ENCODE measurements at regions not wholly inside any gene's neighbourhood (a gene's known extent, or its start where the extent isn't known, plus 50 kb on each side); places are given as distances from the start of the nearest gene placed in this dataset.
A peak's percentile ranks its signal among the peaks of the same experiment; 100 is the strongest.

GRCh38 chr3:111325160-111325718, 216.8 kb upstream of the CD96 start:
- no peaks in the 10 kb centered on the region for H3K36me3 ChIP-seq (ENCODE audit: control insufficient read depth, insufficient read depth, low read length)
- DNase-seq (no peak), ATAC-seq (no peak)
- no peaks in the 10 kb centered on the region for H3K27me3 ChIP-seq (ENCODE audit: control insufficient read depth, insufficient read depth, low read length)
- H3K27ac ChIP-seq (ENCODE audit: low read length), result no peak overlapping the region
- Mint-ChIP-seq H3K36me3 (no peaks in the 10 kb centered on the region), H3K4me3 (peak overlapping the region; percentile 51), H3K4me1 (peaks cover 29 to 31% of the 10 kb centered on the region in 2 donors), H3K27ac (peak overlapping the region; percentile 12 to 71), H3K9me3 (no peaks in the 10 kb centered on the region), H3K27me3 (ENCODE audit: low read depth in 2 of 2) (no peaks in the 10 kb centered on the region)
- no peak overlapping the region for H3K4me3 ChIP-seq (ENCODE audit: low read length)
- peaks cover 6% of the 10 kb centered on the region for H3K4me1 ChIP-seq (ENCODE audit: control insufficient read depth, insufficient read depth, low read length)
- intact Hi-C loops (cut with micrococcal nuclease), result no loop called here
- WGBS (ENCODE audit: insufficient coverage), result 100% methylated on average over 3 of the region's 4 CpGs
- TF ChIP-seq, protein P1, sequence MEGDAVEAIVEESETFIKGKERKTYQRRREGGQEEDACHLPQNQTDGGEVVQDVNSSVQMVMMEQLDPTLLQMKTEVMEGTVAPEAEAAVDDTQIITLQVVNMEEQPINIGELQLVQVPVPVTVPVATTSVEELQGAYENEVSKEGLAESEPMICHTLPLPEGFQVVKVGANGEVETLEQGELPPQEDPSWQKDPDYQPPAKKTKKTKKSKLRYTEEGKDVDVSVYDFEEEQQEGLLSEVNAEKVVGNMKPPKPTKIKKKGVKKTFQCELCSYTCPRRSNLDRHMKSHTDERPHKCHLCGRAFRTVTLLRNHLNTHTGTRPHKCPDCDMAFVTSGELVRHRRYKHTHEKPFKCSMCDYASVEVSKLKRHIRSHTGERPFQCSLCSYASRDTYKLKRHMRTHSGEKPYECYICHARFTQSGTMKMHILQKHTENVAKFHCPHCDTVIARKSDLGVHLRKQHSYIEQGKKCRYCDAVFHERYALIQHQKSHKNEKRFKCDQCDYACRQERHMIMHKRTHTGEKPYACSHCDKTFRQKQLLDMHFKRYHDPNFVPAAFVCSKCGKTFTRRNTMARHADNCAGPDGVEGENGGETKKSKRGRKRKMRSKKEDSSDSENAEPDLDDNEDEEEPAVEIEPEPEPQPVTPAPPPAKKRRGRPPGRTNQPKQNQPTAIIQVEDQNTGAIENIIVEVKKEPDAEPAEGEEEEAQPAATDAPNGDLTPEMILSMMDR (IDR thresholded peaks at IDR 0.05), result no peak
- no peaks in the 10 kb centered on the region for H3K9me3 ChIP-seq (ENCODE audit: control insufficient read depth, insufficient read depth, low read length)

GRCh38 chr3:111326144-111326995, 215.6 kb upstream of the CD96 start:
- H3K9me3 ChIP-seq (ENCODE audit: control insufficient read depth, insufficient read depth, low read length), result no peaks in the 10 kb centered on the region
- Mint-ChIP-seq H3K9me3 (no peaks in the 10 kb centered on the region), H3K27me3 (ENCODE audit: low read depth in 2 of 2) (no peaks in the 10 kb centered on the region), H3K36me3 (no peaks in the 10 kb centered on the region), H3K4me1 (peaks cover 29 to 31% of the 10 kb centered on the region in 2 donors), H3K27ac (peak overlapping the region in 1 of 2 donors; percentile 71), H3K4me3 (no peak overlapping the region)
- no peaks in the 10 kb centered on the region for H3K36me3 ChIP-seq (ENCODE audit: control insufficient read depth, insufficient read depth, low read length)
- H3K27me3 ChIP-seq (ENCODE audit: control insufficient read depth, insufficient read depth, low read length), result no peaks in the 10 kb centered on the region
- no peak for DNase-seq
- 51% methylated on average over 3 of the region's 4 CpGs for WGBS (ENCODE audit: insufficient coverage)
- TF ChIP-seq, protein P1 (IDR thresholded peaks at IDR 0.05), result no peak
- no peak for ATAC-seq
- no peak overlapping the region for H3K27ac ChIP-seq (ENCODE audit: low read length)
- H3K4me1 ChIP-seq (ENCODE audit: control insufficient read depth, insufficient read depth, low read length), result peaks cover 6% of the 10 kb centered on the region
- intact Hi-C loops (cut with micrococcal nuclease), result no loop called here
- no peak overlapping the region for H3K4me3 ChIP-seq (ENCODE audit: low read length)

- TF ChIP-seq, protein P1 (IDR thresholded peaks at IDR 0.05), result no peak
- intact Hi-C loops (cut with micrococcal nuclease), result no loop called here
- ATAC-seq (no peak), DNase-seq (no peak)
- Mint-ChIP-seq H3K27ac (no peak overlapping the region), H3K9me3 (no peaks in the 10 kb centered on the region), H3K4me1 (peaks cover 1 to 2% of the 10 kb centered on the region in 2 donors), H3K36me3 (no peaks in the 10 kb centered on the region), H3K27me3 (ENCODE audit: low read depth in 2 of 2) (no peaks in the 10 kb centered on the region), H3K4me3 (no peak overlapping the region)
- no peak overlapping the region for H3K4me3 ChIP-seq (ENCODE audit: low read length)
- no peaks in the 10 kb centered on the region for H3K27me3 ChIP-seq (ENCODE audit: control insufficient read depth, insufficient read depth, low read length)
- no peaks in the 10 kb centered on the region for H3K4me1 ChIP-seq (ENCODE audit: control insufficient read depth, insufficient read depth, low read length)
- 90% methylated on average over 1 of the region's 1 CpG for WGBS (ENCODE audit: insufficient coverage)
- H3K27ac ChIP-seq (ENCODE audit: low read length), result no peak overlapping the region
- no peaks in the 10 kb centered on the region for H3K36me3 ChIP-seq (ENCODE audit: control insufficient read depth, insufficient read depth, low read length)
- H3K9me3 ChIP-seq (ENCODE audit: control insufficient read depth, insufficient read depth, low read length), result no peaks in the 10 kb centered on the region
Measured at GRCh38 chr3:111331306-111331705, 210.7 kb upstream of the CD96 start.
